D721Med (cell line): ENCODE measurements at regions not wholly inside any gene's neighbourhood (a gene's known extent, or its start where the extent isn't known, plus 50 kb on each side); places are given as distances from the start of the nearest gene placed in this dataset.
"Not testable (repeated sequence)": the region's sequence is repeated elsewhere in the genome, so short reads cannot be mapped to it uniquely, and the experiment has no call there.

Experiments
- DNase-seq: peaks from one replicate; pipeline ENCODE4 v3.0.0; 2011; ENCODE audit warnings: low spot score; ENCODE audit not compliant: insufficient read length
- FAIRE-seq: peaks from 2 replicates; lab custom pipeline; 2011; peaks lifted over from hg19 to GRCh38; lab: Jason Lieb, UNC
- CTCF ChIP-seq: IDR thresholded peaks from 2 replicates; pipeline ENCODE4 v1.5.1; 2012; ENCODE audit warnings: mild to moderate bottlenecking, control low read depth; ENCODE audit not compliant: insufficient read depth; ENCODE audit errors: missing control alignments

- FAIRE-seq (no peak), DNase-seq (no peak)
- TF ChIP-seq CTCF: no peak
Measured at GRCh38 chr5:19122923-19123322, 865.1 kb downstream of the CDH18 start.

GRCh38 chr5:19125956-19126713, 861.9 kb downstream of the CDH18 start:
- FAIRE-seq (peak; percentile 11), DNase-seq (no peak)
- TF ChIP-seq CTCF: no peak

- FAIRE-seq: no peak
- no peak for TF ChIP-seq CTCF
- DNase-seq: no peak
Measured at GRCh38 chr5:19140276-19140675, 847.7 kb downstream of the CDH18 start.

- not testable (repeated sequence) for FAIRE-seq, DNase-seq
Measured at GRCh38 chr5:19141937-19142524, 846.0 kb downstream of the CDH18 start.

GRCh38 chr5:19142713-19143414, 845.1 kb downstream of the CDH18 start:
- FAIRE-seq, DNase-seq: not testable (repeated sequence)

- TF ChIP-seq CTCF: no peak
- DNase-seq: no peak
- no peak for FAIRE-seq
Measured at GRCh38 chr5:19143935-19144334, 844.1 kb downstream of the CDH18 start.

- no peak for TF ChIP-seq CTCF
- FAIRE-seq (no peak), DNase-seq (no peak)
Measured at GRCh38 chr5:19169426-19169825, 818.6 kb downstream of the CDH18 start.

GRCh38 chr5:19172926-19173470, 815.0 kb downstream of the CDH18 start:
- FAIRE-seq (no peak), DNase-seq (no peak)
- no peak for TF ChIP-seq CTCF
